ENCODE measurements at regions not wholly inside any gene's neighbourhood (a gene's known extent, or its start where the extent isn't known, plus 50 kb on each side); places are given as distances from the start of the nearest gene placed in this dataset.
"Not testable (repeated sequence)": the region's sequence is repeated elsewhere in the genome, so short reads cannot be mapped to it uniquely, and the experiment has no call there.

- H3K27me3 ChIP-seq (ENCODE audit: control insufficient read depth, insufficient read depth, low read length, poor library complexity, severe bottlenecking); H3K27ac ChIP-seq (ENCODE audit: insufficient read depth, low read depth, low read length, poor library complexity, severe bottlenecking); H3K9me3 ChIP-seq (ENCODE audit: control insufficient read depth, low read length); H3K36me3 ChIP-seq (ENCODE audit: control insufficient read depth, insufficient read depth, low read length); H3K4me1 ChIP-seq (ENCODE audit: control insufficient read depth, insufficient read depth, low read length); H3K4me3 ChIP-seq (ENCODE audit: insufficient read depth, low read depth, low read length): not testable (repeated sequence)
- no CpG with 5 or more reads among the region's 17 CpGs for WGBS, 2 experiments
These were observed 140.5 kb upstream of the ZNF322 start for GRCh38 chr6:26799903-26800633.

GRCh38 chr6:26803762-26804161, 144.2 kb upstream of the ZNF322 start:
- not testable (repeated sequence) for H3K36me3 ChIP-seq (ENCODE audit: control insufficient read depth, insufficient read depth, low read length); H3K27ac ChIP-seq (ENCODE audit: insufficient read depth, low read depth, low read length, poor library complexity, severe bottlenecking); H3K9me3 ChIP-seq (ENCODE audit: control insufficient read depth, low read length); H3K4me1 ChIP-seq (ENCODE audit: control insufficient read depth, insufficient read depth, low read length); H3K27me3 ChIP-seq (ENCODE audit: control insufficient read depth, insufficient read depth, low read length, poor library complexity, severe bottlenecking); H3K4me3 ChIP-seq (ENCODE audit: insufficient read depth, low read depth, low read length)
- WGBS, 2 experiments = no CpG with 5 or more reads among the region's 16 CpGs

- not testable (repeated sequence) for H3K4me3 ChIP-seq (ENCODE audit: insufficient read depth, low read depth, low read length); H3K27me3 ChIP-seq (ENCODE audit: control insufficient read depth, insufficient read depth, low read length, poor library complexity, severe bottlenecking); H3K4me1 ChIP-seq (ENCODE audit: control insufficient read depth, insufficient read depth, low read length); H3K27ac ChIP-seq (ENCODE audit: insufficient read depth, low read depth, low read length, poor library complexity, severe bottlenecking); H3K36me3 ChIP-seq (ENCODE audit: control insufficient read depth, insufficient read depth, low read length); H3K9me3 ChIP-seq (ENCODE audit: control insufficient read depth, low read length)
- no CpG with 5 or more reads among the region's 36 CpGs for WGBS, 2 experiments
These were observed 152.1 kb upstream of the ZNF322 start for GRCh38 chr6:26811486-26812116.

DNA sequence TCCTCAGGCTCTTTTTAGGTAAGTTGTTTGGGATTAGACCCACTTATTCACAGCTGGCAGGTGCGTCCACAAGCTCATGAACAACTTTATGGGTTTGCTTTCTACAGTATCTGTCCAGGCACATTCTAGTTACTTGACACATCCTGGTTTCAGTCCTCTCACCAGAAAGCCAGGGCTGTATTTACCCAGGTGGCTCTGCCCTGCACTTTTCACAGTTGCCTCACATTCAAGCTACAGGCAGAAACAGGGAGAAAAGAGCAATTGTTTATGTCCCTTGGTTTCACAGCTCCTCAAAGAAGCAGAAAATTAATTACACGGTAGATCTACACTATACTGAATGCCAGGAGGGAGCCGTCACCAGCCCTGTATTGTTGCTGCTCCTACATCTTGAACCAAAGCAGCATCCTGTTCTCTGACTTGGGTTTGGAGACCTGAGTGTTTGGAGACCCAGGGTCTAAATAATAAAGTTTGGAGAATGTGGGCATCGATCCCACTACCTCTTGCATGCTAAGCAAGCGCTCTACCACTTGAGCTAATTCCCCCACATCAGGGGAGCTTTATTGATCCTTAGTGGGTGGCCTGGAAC, 159.2 kb upstream of the ZNF322 start:
- H3K27me3 ChIP-seq (ENCODE audit: control insufficient read depth, insufficient read depth, low read length, poor library complexity, severe bottlenecking); H3K27ac ChIP-seq (ENCODE audit: insufficient read depth, low read depth, low read length, poor library complexity, severe bottlenecking); H3K4me1 ChIP-seq (ENCODE audit: control insufficient read depth, insufficient read depth, low read length); H3K36me3 ChIP-seq (ENCODE audit: control insufficient read depth, insufficient read depth, low read length); H3K4me3 ChIP-seq (ENCODE audit: insufficient read depth, low read depth, low read length); H3K9me3 ChIP-seq (ENCODE audit: control insufficient read depth, low read length): not testable (repeated sequence)
- WGBS, 2 experiments = no CpG with 5 or more reads among the region's 5 CpGs

DNA sequence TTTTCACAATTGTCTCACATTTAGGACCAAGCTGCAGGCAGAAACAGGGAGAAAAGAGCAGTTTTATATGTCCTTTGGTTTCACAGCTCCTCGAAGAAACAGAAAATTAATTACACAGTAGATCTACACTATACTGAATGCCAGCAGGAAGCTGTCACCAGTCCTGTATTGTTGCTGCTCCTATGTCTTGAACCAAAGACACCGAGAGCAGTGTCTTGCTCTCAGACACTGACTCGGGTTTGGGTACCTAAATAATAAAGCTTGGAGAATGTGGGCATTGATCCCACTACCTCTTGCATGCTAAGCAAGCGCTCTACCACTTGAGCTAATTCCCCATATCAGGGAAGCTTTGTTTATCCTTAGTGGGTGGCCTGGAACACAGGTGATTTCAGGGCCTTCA, 168.4 kb upstream of the ZNF322 start:
- not testable (repeated sequence) for H3K9me3 ChIP-seq (ENCODE audit: control insufficient read depth, low read length); H3K4me1 ChIP-seq (ENCODE audit: control insufficient read depth, insufficient read depth, low read length); H3K27me3 ChIP-seq (ENCODE audit: control insufficient read depth, insufficient read depth, low read length, poor library complexity, severe bottlenecking); H3K27ac ChIP-seq (ENCODE audit: insufficient read depth, low read depth, low read length, poor library complexity, severe bottlenecking); H3K4me3 ChIP-seq (ENCODE audit: insufficient read depth, low read depth, low read length); H3K36me3 ChIP-seq (ENCODE audit: control insufficient read depth, insufficient read depth, low read length)
- no CpG with 5 or more reads among the region's 4 CpGs for WGBS, 2 experiments

DNA sequence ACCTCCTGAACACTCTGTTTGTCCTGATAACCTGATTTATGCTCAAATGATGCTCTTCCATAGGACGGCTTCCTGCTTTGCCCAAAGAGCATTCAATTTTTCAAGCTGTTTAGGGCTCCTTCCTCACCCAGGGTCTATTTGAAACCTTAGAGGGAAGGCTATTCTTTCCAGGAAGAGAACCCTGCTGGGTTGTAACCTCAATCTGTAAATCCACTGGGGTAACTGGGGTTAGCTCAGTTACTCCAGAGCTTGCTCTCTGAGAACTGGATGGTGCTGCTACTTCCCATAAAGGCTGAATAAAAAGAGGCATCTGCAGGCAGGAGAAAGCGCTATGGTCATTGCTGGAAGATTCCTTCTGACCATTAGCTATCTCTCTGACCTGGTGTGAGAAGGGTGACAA, 169.9 kb upstream of the ZNF322 start:
- no CpG with 5 or more reads among the region's 2 CpGs for WGBS, 2 experiments
- not testable (repeated sequence) for H3K27me3 ChIP-seq (ENCODE audit: control insufficient read depth, insufficient read depth, low read length, poor library complexity, severe bottlenecking); H3K27ac ChIP-seq (ENCODE audit: insufficient read depth, low read depth, low read length, poor library complexity, severe bottlenecking); H3K4me1 ChIP-seq (ENCODE audit: control insufficient read depth, insufficient read depth, low read length); H3K4me3 ChIP-seq (ENCODE audit: insufficient read depth, low read depth, low read length); H3K9me3 ChIP-seq (ENCODE audit: control insufficient read depth, low read length); H3K36me3 ChIP-seq (ENCODE audit: control insufficient read depth, insufficient read depth, low read length)

DNA sequence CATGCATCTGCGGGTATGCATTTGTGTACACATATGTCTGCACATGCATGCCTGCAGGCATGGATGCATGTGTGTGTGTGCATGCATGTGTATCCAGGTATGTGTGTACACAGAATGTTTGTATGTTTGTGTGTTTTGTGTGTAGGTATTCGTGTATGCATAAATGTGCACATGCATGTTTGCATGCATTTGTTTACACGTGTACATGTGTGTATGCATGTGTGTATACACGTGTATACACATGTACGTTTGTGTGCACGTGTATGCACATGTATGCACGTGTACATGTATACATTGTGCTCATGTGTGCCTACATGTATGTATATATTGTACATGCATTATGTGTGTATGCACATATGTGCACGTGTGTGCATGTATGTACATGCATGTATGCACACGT, 171.4 kb upstream of the ZNF322 start:
- H3K4me3 ChIP-seq (ENCODE audit: insufficient read depth, low read depth, low read length); H3K27me3 ChIP-seq (ENCODE audit: control insufficient read depth, insufficient read depth, low read length, poor library complexity, severe bottlenecking); H3K9me3 ChIP-seq (ENCODE audit: control insufficient read depth, low read length); H3K4me1 ChIP-seq (ENCODE audit: control insufficient read depth, insufficient read depth, low read length); H3K36me3 ChIP-seq (ENCODE audit: control insufficient read depth, insufficient read depth, low read length); H3K27ac ChIP-seq (ENCODE audit: insufficient read depth, low read depth, low read length, poor library complexity, severe bottlenecking): not testable (repeated sequence)
- 89 to 91% methylated on average over 9 of the region's 9 CpGs for WGBS, 2 experiments

DNA sequence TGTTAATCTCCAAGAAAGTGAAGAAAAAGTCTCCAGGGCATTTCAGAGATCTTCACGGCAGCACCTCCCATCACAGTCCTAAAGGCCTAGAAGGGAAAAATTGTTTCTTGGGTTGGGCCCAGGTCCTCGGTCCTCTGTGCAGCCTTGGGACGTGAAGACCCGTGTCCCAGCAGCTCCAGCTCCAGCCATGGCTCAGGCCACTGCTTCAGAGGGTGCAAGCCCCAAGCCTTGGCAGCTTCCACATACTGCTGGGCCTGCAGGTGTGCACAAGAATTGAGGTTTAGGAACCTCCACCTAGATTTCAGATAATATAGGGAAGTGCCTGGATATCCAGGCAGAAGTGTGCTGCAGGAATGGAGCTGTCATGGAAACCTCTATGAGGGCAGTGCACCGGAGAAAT, 176.2 kb upstream of the ZNF322 start:
- not testable (repeated sequence) for H3K36me3 ChIP-seq (ENCODE audit: control insufficient read depth, insufficient read depth, low read length); H3K27ac ChIP-seq (ENCODE audit: insufficient read depth, low read depth, low read length, poor library complexity, severe bottlenecking); H3K27me3 ChIP-seq (ENCODE audit: control insufficient read depth, insufficient read depth, low read length, poor library complexity, severe bottlenecking); H3K4me1 ChIP-seq (ENCODE audit: control insufficient read depth, insufficient read depth, low read length); H3K4me3 ChIP-seq (ENCODE audit: insufficient read depth, low read depth, low read length); H3K9me3 ChIP-seq (ENCODE audit: control insufficient read depth, low read length)
- WGBS, 2 experiments = 93 to 98% methylated on average over 5 of the region's 5 CpGs

- not testable (repeated sequence) for H3K36me3 ChIP-seq (ENCODE audit: control insufficient read depth, insufficient read depth, low read length); H3K27me3 ChIP-seq (ENCODE audit: control insufficient read depth, insufficient read depth, low read length, poor library complexity, severe bottlenecking); H3K27ac ChIP-seq (ENCODE audit: insufficient read depth, low read depth, low read length, poor library complexity, severe bottlenecking); H3K9me3 ChIP-seq (ENCODE audit: control insufficient read depth, low read length); H3K4me1 ChIP-seq (ENCODE audit: control insufficient read depth, insufficient read depth, low read length); H3K4me3 ChIP-seq (ENCODE audit: insufficient read depth, low read depth, low read length)
These were observed 177.1 kb upstream of the ZNF322 start for GRCh38 chr6:26836657-26837056.

- H3K4me1 ChIP-seq (ENCODE audit: control insufficient read depth, insufficient read depth, low read length); H3K27me3 ChIP-seq (ENCODE audit: control insufficient read depth, insufficient read depth, low read length, poor library complexity, severe bottlenecking); H3K27ac ChIP-seq (ENCODE audit: insufficient read depth, low read depth, low read length, poor library complexity, severe bottlenecking); H3K9me3 ChIP-seq (ENCODE audit: control insufficient read depth, low read length); H3K36me3 ChIP-seq (ENCODE audit: control insufficient read depth, insufficient read depth, low read length); H3K4me3 ChIP-seq (ENCODE audit: insufficient read depth, low read depth, low read length): not testable (repeated sequence)
- WGBS, 2 experiments = 93 to 100% methylated on average over 2 of the region's 2 CpGs
These were observed 185.3 kb upstream of the ZNF322 start for GRCh38 chr6:26844823-26845222.
